ENCODE measurements at regions not wholly inside any gene's neighbourhood (a gene's known extent, or its start where the extent isn't known, plus 50 kb on each side); places are given as distances from the start of the nearest gene placed in this dataset.
"Not testable (repeated sequence)": the region's sequence is repeated elsewhere in the genome, so short reads cannot be mapped to it uniquely, and the experiment has no call there.

DNA sequence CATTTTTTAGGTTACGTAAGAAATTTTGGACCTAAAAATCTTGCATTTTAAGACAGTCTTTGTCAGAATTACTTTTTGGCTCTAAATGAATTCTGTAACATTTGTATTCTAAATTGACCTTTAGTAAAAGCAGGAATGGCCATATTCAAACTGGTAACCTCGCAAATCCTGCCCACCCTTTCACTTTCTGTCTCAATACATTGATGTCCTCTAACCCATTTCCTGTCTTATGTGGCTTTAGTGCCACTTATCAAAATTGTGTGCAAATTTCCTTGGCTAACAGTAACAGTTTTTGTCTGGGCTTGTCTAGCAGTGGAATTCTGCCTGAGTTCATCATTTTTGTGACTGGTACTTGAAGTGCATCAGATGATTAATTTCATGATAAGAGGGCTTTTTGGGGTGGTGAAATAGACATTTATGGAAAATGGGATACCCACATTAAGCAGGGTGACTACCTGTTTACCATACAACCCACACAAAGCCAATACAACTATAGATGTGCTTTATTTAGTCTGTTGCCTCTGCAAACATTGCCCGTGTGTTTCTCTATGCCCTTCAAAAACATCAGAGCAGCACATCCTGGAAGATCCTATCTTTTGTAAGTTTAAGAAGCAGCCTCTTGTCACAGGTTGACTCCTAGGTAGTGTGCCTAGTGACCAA lies 98.7 kb upstream of the FAM72C start:
- H3K14ac ChIP-seq (replicated peaks; ENCODE audit: low read depth, low read length); H3K4me3 ChIP-seq (ENCODE audit: insufficient read depth, low read depth, low read length); H3K36me3 ChIP-seq (ENCODE audit: control insufficient read depth, insufficient read depth, low read length); ATAC-seq (ENCODE audit: low read depth); CTCF ChIA-PET; H4K8ac ChIP-seq (ENCODE audit: low read depth in 2 of 2, low read length in 2 of 2); H3K23ac ChIP-seq (ENCODE audit: low read depth, low read length); H3K56ac ChIP-seq (ENCODE audit: extremely low read depth, insufficient read depth, low read length); H2BK15ac ChIP-seq (ENCODE audit: low read depth, low read length); H2BK20ac ChIP-seq (ENCODE audit: low read depth, low read length); in situ Hi-C loops (cut with MboI; ENCODE audit: low sequenced_read_pairs); H4K5ac ChIP-seq (ENCODE audit: low read depth, low read length); H3K27ac ChIP-seq (ENCODE audit: insufficient read depth, low read length); H3K9ac ChIP-seq (ENCODE audit: low read depth, low read length); H3K4me1 ChIP-seq (ENCODE audit: control insufficient read depth, insufficient read depth, low read length); H2AFZ ChIP-seq (replicated peaks; ENCODE audit: low read length, poor library complexity); H3K27me3 ChIP-seq (ENCODE audit: control insufficient read depth, insufficient read depth, low read length); H4K91ac ChIP-seq (ENCODE audit: insufficient read depth, low read depth, low read length); BruUV-seq (replicated peaks); H2AK5ac ChIP-seq (ENCODE audit: low read depth, low read length); H2BK120ac ChIP-seq (ENCODE audit: low read depth, low read length); H3K4me2 ChIP-seq (ENCODE audit: low read depth, low read length); H2AK9ac ChIP-seq (replicated peaks; ENCODE audit: low read depth, low read length, poor library complexity); dilution Hi-C loops (cut with HindIII; ENCODE audit: low sequenced_read_pairs, unreplicated experiment); DNase-seq; H3K4ac ChIP-seq (ENCODE audit: low read depth, low read length); H3K9me3 ChIP-seq (ENCODE audit: control insufficient read depth, insufficient read depth, low read length); H4K20me1 ChIP-seq (ENCODE audit: insufficient read depth, low read length); H3K79me1 ChIP-seq (ENCODE audit: low read depth in 1 of 2, low read length in 2 of 2); H3K9me1 ChIP-seq (ENCODE audit: insufficient read depth, low read length); H3K18ac ChIP-seq (ENCODE audit: low read depth, low read length); H2BK5ac ChIP-seq (ENCODE audit: low read depth, low read length, poor library complexity, severe bottlenecking); intact Hi-C loops (cut with micrococcal nuclease); POLR2A ChIA-PET (ENCODE audit: unreplicated experiment): not testable (repeated sequence)
- WGBS, 2 experiments (ENCODE audit: extremely low coverage in 2 of 2, insufficient read length in 1 of 2): no CpG with 5 or more reads among the region's 3 CpGs

DNA sequence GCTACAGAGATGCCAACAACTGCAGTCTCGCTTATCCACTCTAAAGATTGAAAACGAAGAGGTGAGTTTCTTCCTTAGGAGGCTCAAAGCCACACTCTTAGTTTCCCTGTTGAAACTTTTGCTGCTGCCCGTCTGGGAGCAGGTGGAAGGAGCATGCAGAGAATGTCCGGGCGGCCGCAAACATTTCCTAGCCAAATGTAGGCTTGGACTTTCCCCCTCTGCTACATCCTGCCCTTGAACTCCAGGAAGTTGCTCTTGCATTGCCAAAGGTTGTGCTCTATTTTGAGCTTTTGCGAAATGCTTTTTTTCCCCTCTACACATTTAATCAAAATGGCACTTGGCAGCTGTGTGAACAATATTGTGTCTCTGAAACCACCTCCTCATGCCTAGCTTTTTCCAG lies 95.3 kb upstream of the FAM72C start:
- H3K56ac ChIP-seq (ENCODE audit: extremely low read depth, insufficient read depth, low read length); H3K36me3 ChIP-seq (ENCODE audit: control insufficient read depth, insufficient read depth, low read length); H3K14ac ChIP-seq (replicated peaks; ENCODE audit: low read depth, low read length); DNase-seq; H3K4me3 ChIP-seq (ENCODE audit: insufficient read depth, low read depth, low read length); H3K4me1 ChIP-seq (ENCODE audit: control insufficient read depth, insufficient read depth, low read length); H2BK5ac ChIP-seq (ENCODE audit: low read depth, low read length, poor library complexity, severe bottlenecking); H4K20me1 ChIP-seq (ENCODE audit: insufficient read depth, low read length); in situ Hi-C loops (cut with MboI; ENCODE audit: low sequenced_read_pairs); ATAC-seq (ENCODE audit: low read depth); H3K9me3 ChIP-seq (ENCODE audit: control insufficient read depth, insufficient read depth, low read length); H3K23ac ChIP-seq (ENCODE audit: low read depth, low read length); H2AK5ac ChIP-seq (ENCODE audit: low read depth, low read length); H3K9ac ChIP-seq (ENCODE audit: low read depth, low read length); BruUV-seq (replicated peaks); H4K8ac ChIP-seq (ENCODE audit: low read depth in 2 of 2, low read length in 2 of 2); H3K4me2 ChIP-seq (ENCODE audit: low read depth, low read length); H4K91ac ChIP-seq (ENCODE audit: insufficient read depth, low read depth, low read length); H3K4ac ChIP-seq (ENCODE audit: low read depth, low read length); H2BK120ac ChIP-seq (ENCODE audit: low read depth, low read length); H3K18ac ChIP-seq (ENCODE audit: low read depth, low read length); CTCF ChIA-PET; dilution Hi-C loops (cut with HindIII; ENCODE audit: low sequenced_read_pairs, unreplicated experiment); H2BK15ac ChIP-seq (ENCODE audit: low read depth, low read length); H3K9me1 ChIP-seq (ENCODE audit: insufficient read depth, low read length); H2AK9ac ChIP-seq (replicated peaks; ENCODE audit: low read depth, low read length, poor library complexity); H2BK20ac ChIP-seq (ENCODE audit: low read depth, low read length); H3K27me3 ChIP-seq (ENCODE audit: control insufficient read depth, insufficient read depth, low read length); intact Hi-C loops (cut with micrococcal nuclease); H3K79me1 ChIP-seq (ENCODE audit: low read depth in 1 of 2, low read length in 2 of 2); H3K27ac ChIP-seq (ENCODE audit: insufficient read depth, low read length); H2AFZ ChIP-seq (replicated peaks; ENCODE audit: low read length, poor library complexity); H4K5ac ChIP-seq (ENCODE audit: low read depth, low read length); POLR2A ChIA-PET (ENCODE audit: unreplicated experiment): not testable (repeated sequence)
- no CpG with 5 or more reads among the region's 7 CpGs for WGBS, 2 experiments (ENCODE audit: extremely low coverage in 2 of 2, insufficient read length in 1 of 2)

Measured in IMR-90 (cell line).